IMR-90 (cell line): ENCODE measurements at regions not wholly inside any gene's neighbourhood (a gene's known extent, or its start where the extent isn't known, plus 50 kb on each side); places are given as distances from the start of the nearest gene placed in this dataset.

ENCODE experiments used
- ATAC-seq: fragments of 200-7000 bp; cut with Tn5 transposase; 2 replicates; pipeline ENCODE4 v1.9.1; 2020; ENCODE audit warnings: low read depth, mild to moderate bottlenecking, moderate library complexity
- BruUV-seq: library from RNA; stranded (reverse); fragments of 400-500 nt; replicated peaks from 2 replicates; lab custom pipeline; 2021; lab: Mats Ljungman, UMichigan
- CTCF ChIA-PET: fragments of 300-600 bp; formaldehyde crosslinking; extraction: SDS; loops from one replicate; lab custom pipeline; 2021; ENCODE audit warnings: antibody characterized with exemption; lab: Yijun Ruan, JAX
- POLR2A ChIA-PET: fragments of 300-600 bp; sonication (Branson Sonifier 250); formaldehyde crosslinking; loops from one replicate; lab custom pipeline; 2022; ENCODE audit warnings: antibody characterized with exemption; ENCODE audit not compliant: unreplicated experiment; lab: Charles Lee
- DNase-seq: peaks from one replicate; pipeline ENCODE4 v3.0.0; 2013
- H2AFZ ChIP-seq: replicated peaks from 2 replicates; pipeline ENCODE3; 2013; ENCODE audit warnings: low read length, mild to moderate bottlenecking; ENCODE audit not compliant: poor library complexity
- H2AK5ac ChIP-seq: 2 replicates; pipeline ENCODE4 v1.6.1; 2013; ENCODE audit warnings: low read depth, low read length, inconsistent platforms
- H2AK9ac ChIP-seq: replicated peaks from 2 replicates; pipeline ENCODE3; 2013; ENCODE audit warnings: mild to moderate bottlenecking, low read depth, low read length, moderate library complexity; ENCODE audit not compliant: poor library complexity
- H2BK120ac ChIP-seq: 2 replicates; pipeline ENCODE4 v1.6.1; 2013; ENCODE audit warnings: low read depth, low read length, inconsistent platforms
- H2BK15ac ChIP-seq: 3 replicates; pipeline ENCODE4 v1.6.1; 2013; ENCODE audit warnings: low read depth, low read length, inconsistent platforms
- H2BK20ac ChIP-seq: 2 replicates; pipeline ENCODE4 v1.6.1; 2013; ENCODE audit warnings: low read depth, mild to moderate bottlenecking, inconsistent platforms, low read length, moderate library complexity
- H2BK5ac ChIP-seq: 2 replicates; pipeline ENCODE4 v1.6.1; 2013; ENCODE audit warnings: mild to moderate bottlenecking, low read depth, low read length, inconsistent platforms; ENCODE audit not compliant: poor library complexity, severe bottlenecking
- H3K14ac ChIP-seq: replicated peaks from 2 replicates; pipeline ENCODE4 v1.6.1; 2013; ENCODE audit warnings: low read depth, low read length, inconsistent platforms
- H3K18ac ChIP-seq: 2 replicates; pipeline ENCODE4 v1.6.1; 2013; ENCODE audit warnings: low read depth, low read length, control low read depth
- H3K23ac ChIP-seq: 2 replicates; pipeline ENCODE4 v1.6.1; 2013; ENCODE audit warnings: low read depth, low read length, inconsistent platforms
- H3K27ac ChIP-seq: 2 replicates; pipeline ENCODE4 v1.5.1; 2013; ENCODE audit warnings: mild to moderate bottlenecking, control low read depth, low read length; ENCODE audit not compliant: insufficient read depth
- H3K27me3 ChIP-seq: 2 replicates; pipeline ENCODE4 v1.6.1; 2013; ENCODE audit warnings: low read length; ENCODE audit not compliant: control insufficient read depth, insufficient read depth
- H3K36me3 ChIP-seq: 2 replicates; pipeline ENCODE4 v1.6.1; 2013; ENCODE audit warnings: low read length, mixed read lengths; ENCODE audit not compliant: control insufficient read depth, insufficient read depth
- H3K4ac ChIP-seq: 2 replicates; pipeline ENCODE4 v1.6.1; 2013; ENCODE audit warnings: low read depth, low read length, inconsistent platforms
- H3K4me1 ChIP-seq: 2 replicates; pipeline ENCODE4 v1.6.1; 2013; ENCODE audit warnings: low read length, mixed read lengths; ENCODE audit not compliant: control insufficient read depth, insufficient read depth
- H3K4me2 ChIP-seq: 2 replicates; pipeline ENCODE4 v1.6.1; 2013; ENCODE audit warnings: low read depth, mild to moderate bottlenecking, control low read depth, low read length, moderate library complexity
- H3K4me3 ChIP-seq: 2 replicates; pipeline ENCODE4 v1.5.1; 2013; ENCODE audit warnings: low read depth, mild to moderate bottlenecking, control low read depth, low read length, moderate library complexity; ENCODE audit not compliant: insufficient read depth
- H3K56ac ChIP-seq: 2 replicates; pipeline ENCODE4 v1.6.1; 2013; ENCODE audit warnings: low read length, inconsistent platforms; ENCODE audit not compliant: insufficient read depth; ENCODE audit errors: extremely low read depth
- H3K79me1 ChIP-seq, 2 experiments: 2 replicates each; pipeline ENCODE4 v1.6.1; 2013; ENCODE audit warnings: low read length in 2 of 2, inconsistent platforms in 1 of 2, low read depth in 1 of 2
- H3K9ac ChIP-seq: 2 replicates; pipeline ENCODE4 v1.6.1; 2013; ENCODE audit warnings: low read depth, low read length, control low read depth
- H3K9me1 ChIP-seq: 2 replicates; pipeline ENCODE4 v1.6.1; 2013; ENCODE audit warnings: low read length, inconsistent platforms; ENCODE audit not compliant: insufficient read depth
- H3K9me3 ChIP-seq: 2 replicates; pipeline ENCODE4 v1.6.1; 2013; ENCODE audit warnings: low read length; ENCODE audit not compliant: control insufficient read depth, insufficient read depth
- H4K20me1 ChIP-seq: 2 replicates; pipeline ENCODE4 v1.6.1; 2013; ENCODE audit warnings: low read length, inconsistent platforms; ENCODE audit not compliant: insufficient read depth
- H4K5ac ChIP-seq: 2 replicates; pipeline ENCODE4 v1.6.1; 2013; ENCODE audit warnings: mild to moderate bottlenecking, low read depth, low read length, control low read depth
- H4K8ac ChIP-seq, 2 experiments: 2 replicates each; pipeline ENCODE4 v1.6.1; 2013; ENCODE audit warnings: low read depth in 2 of 2, low read length in 2 of 2, control low read depth in 1 of 2, inconsistent platforms in 1 of 2
- H4K91ac ChIP-seq: 2 replicates; pipeline ENCODE4 v1.6.1; 2013; ENCODE audit warnings: low read depth, low read length, inconsistent platforms; ENCODE audit not compliant: insufficient read depth
- BHLHE40 ChIP-seq: fragments of 150-350 bp; IDR thresholded peaks from 2 replicates; pipeline ENCODE4 v1.6.1; 2016; ENCODE audit warnings: mild to moderate bottlenecking, low read depth, low read length
- CEBPB ChIP-seq: IDR thresholded peaks from 2 replicates; pipeline ENCODE4 v1.6.1; 2012; ENCODE audit warnings: low read depth, low read length, improper control_type of control experiment
- CTCF ChIP-seq: conservative IDR thresholded peaks from 2 replicates; pipeline ENCODE4 v1.5.1; 2012; ENCODE audit warnings: mild to moderate bottlenecking, low read depth, low read length, improper control_type of control experiment
- ELK1 ChIP-seq: fragments of 150-350 bp; IDR thresholded peaks from 2 replicates; pipeline ENCODE4 v1.6.1; 2016; ENCODE audit warnings: low read depth, mild to moderate bottlenecking, low read length, moderate library complexity, borderline replicate concordance
- FOS ChIP-seq: fragments of 150-350 bp; IDR thresholded peaks from 2 replicates; pipeline ENCODE4 v1.6.1; 2016; ENCODE audit warnings: low read depth, low read length
- MAFK ChIP-seq: IDR thresholded peaks from 2 replicates; pipeline ENCODE4 v1.6.1; 2012; ENCODE audit warnings: low read depth, low read length, improper control_type of control experiment
- MAZ ChIP-seq: IDR thresholded peaks from 2 replicates; pipeline ENCODE4 v1.6.1; 2012; ENCODE audit warnings: low read depth, mild to moderate bottlenecking, low read length, improper control_type of control experiment, moderate library complexity, borderline replicate concordance
- RAD21 ChIP-seq: IDR thresholded peaks from 2 replicates; pipeline ENCODE4 v1.6.1; 2012; ENCODE audit warnings: low read length, improper control_type of control experiment
- RFX5 ChIP-seq: IDR thresholded peaks from 2 replicates; pipeline ENCODE4 v1.8.0; 2012; ENCODE audit warnings: low read depth, mild to moderate bottlenecking, low read length, moderate library complexity
- WGBS, 2 experiments: methylation state at CpG; one replicate each; pipeline versions ENCODE4 v1.1.5 to v1.1.7; 2013; ENCODE audit warnings: missing lambda C conversion rate in 2 of 2; ENCODE audit not compliant: insufficient read length in 1 of 2; ENCODE audit errors: extremely low coverage in 2 of 2; 5-methylcytosine and 5-hydroxymethylcytosine counted together
- dilution Hi-C: fragments of 300-500 bp; cut with HindIII; formaldehyde crosslinking; loops from one replicate; pipeline ENCODE4 v1.14.3; 2018; ENCODE audit warnings: low sequenced_read_pairs; ENCODE audit not compliant: unreplicated experiment
- in situ Hi-C: fragments of 300-500 bp; cut with MboI; formaldehyde crosslinking; loops from 3 replicates; pipeline ENCODE4 v1.14.3; 2019; ENCODE audit warnings: low sequenced_read_pairs, inconsistent platforms, mixed read lengths
- intact Hi-C: fragments of 100-400 bp; cut with micrococcal nuclease; formaldehyde crosslinking; loops from 2 replicates; pipeline ENCODE4 v1.10.0; 2022
- TF ChIP-seq, protein P1 (sequence below): fragments of 150-350 bp; IDR thresholded peaks from 2 replicates; pipeline ENCODE4 v1.6.1; 2017; ENCODE audit warnings: mild to moderate bottlenecking, antibody characterized with exemption, low read length, low read depth

GRCh38 chr10:4108693-4109092 lies 323.7 kb upstream of the KLF6 start:
- Histone ChIP-seq H2AK5ac (no peak overlapping the region), H2BK15ac (no peak overlapping the region)

More at GRCh38 chr10:4108693-4109092, 323.7 kb upstream of the KLF6 start:
- no peaks in the 10 kb centered on the region for H4K20me1 ChIP-seq
- ATAC-seq: no peak
- TF ChIP-seq BHLHE40 (no peak), MAZ (no peak), RFX5 (no peak), ELK1 (no peak), CTCF (no peak), MAFK (no peak), FOS (no peak), CEBPB (no peak), RAD21 (no peak)
- TF ChIP-seq, protein P1, sequence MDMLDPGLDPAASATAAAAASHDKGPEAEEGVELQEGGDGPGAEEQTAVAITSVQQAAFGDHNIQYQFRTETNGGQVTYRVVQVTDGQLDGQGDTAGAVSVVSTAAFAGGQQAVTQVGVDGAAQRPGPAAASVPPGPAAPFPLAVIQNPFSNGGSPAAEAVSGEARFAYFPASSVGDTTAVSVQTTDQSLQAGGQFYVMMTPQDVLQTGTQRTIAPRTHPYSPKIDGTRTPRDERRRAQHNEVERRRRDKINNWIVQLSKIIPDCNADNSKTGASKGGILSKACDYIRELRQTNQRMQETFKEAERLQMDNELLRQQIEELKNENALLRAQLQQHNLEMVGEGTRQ: no peak
- H2AFZ ChIP-seq: no peak overlapping the region
- no peak overlapping the region for H3K14ac ChIP-seq
- peak overlapping the region; percentile 55; the same call in 1 of the 2 replicates for H2BK20ac ChIP-seq
- in situ Hi-C loops (no loop called here), dilution Hi-C loops (no loop called here), intact Hi-C loops (no loop called here)
- BruUV-seq: no TSS peak
- H3K9me3 ChIP-seq: peaks cover 4% of the 10 kb centered on the region
- POLR2A ChIA-PET: interaction anchor here (0.6 kb wide), 1 partner anchor 20 kb away, joined by 3 read pairs; no protein-coding TSS in a partner anchor
- no peak overlapping the region for H3K56ac ChIP-seq
- DNase-seq: no peak
- H3K18ac ChIP-seq: no peak overlapping the region
- H2BK5ac ChIP-seq: no peak overlapping the region
- H3K79me1 ChIP-seq: no peaks in the 10 kb centered on the region
- no peak overlapping the region for H2AK9ac ChIP-seq
- H3K23ac ChIP-seq: no peak overlapping the region
- H3K9ac ChIP-seq: no peak overlapping the region
- no peaks in the 10 kb centered on the region for H3K27me3 ChIP-seq
- H3K9me1 ChIP-seq: no peaks in the 10 kb centered on the region
- no CpG with 5 or more reads among the region's 4 CpGs for WGBS, 2 experiments
- H2BK120ac ChIP-seq: no peak overlapping the region
- H4K8ac ChIP-seq: no peak overlapping the region; a peak in 1 of 4 replicates
- H3K4ac ChIP-seq: peak overlapping the region; percentile 29; the same call in 1 of the 2 replicates
- no peak overlapping the region for H4K5ac ChIP-seq
- CTCF ChIA-PET: no interaction called here
- no peak overlapping the region for H3K4me3 ChIP-seq
- H3K4me2 ChIP-seq: no peak overlapping the region
- H3K36me3 ChIP-seq: no peaks in the 10 kb centered on the region
- H3K4me1 ChIP-seq: peaks cover 3% of the 10 kb centered on the region
- H3K27ac ChIP-seq: no peak overlapping the region
- H4K91ac ChIP-seq: no peak overlapping the region
